Neural progenitor cell (in vitro differentiated cells): ENCODE measurements at regions not wholly inside any gene's neighbourhood (a gene's known extent, or its start where the extent isn't known, plus 50 kb on each side); places are given as distances from the start of the nearest gene placed in this dataset.

Experiments
- CTCF ChIP-seq: fragments of 200-600 bp; sonication (generic); IDR thresholded peaks from 2 replicates; pipeline ENCODE4 v1.5.1; 2017; ENCODE audit warnings: antibody characterized with exemption, mild to moderate bottlenecking
- EZH2 ChIP-seq: fragments of 200-600 bp; sonication (generic); IDR thresholded peaks from 2 replicates; pipeline ENCODE4 v1.6.1; 2017; ENCODE audit warnings: antibody characterized with exemption, mild to moderate bottlenecking, moderate library complexity
- EZH2phosphoT487 ChIP-seq: fragments of 200-600 bp; sonication (generic); IDR thresholded peaks from 2 replicates; pipeline ENCODE4 v1.6.1; 2017; ENCODE audit warnings: antibody characterized with exemption

GRCh38 chr3:34159613-34160420, 361.4 kb downstream of the PDCD6IP start:
- TF ChIP-seq CTCF (no peak), EZH2 (no peak), EZH2phosphoT487 (no peak)
